HuH-7 (cell line): ENCODE measurements at regions not wholly inside any gene's neighbourhood (a gene's known extent, or its start where the extent isn't known, plus 50 kb on each side); places are given as distances from the start of the nearest gene placed in this dataset.

Experiments
- DNase-seq: peaks from one replicate; pipeline ENCODE4 v3.0.0; 2011; ENCODE audit warnings: low spot score

DNA sequence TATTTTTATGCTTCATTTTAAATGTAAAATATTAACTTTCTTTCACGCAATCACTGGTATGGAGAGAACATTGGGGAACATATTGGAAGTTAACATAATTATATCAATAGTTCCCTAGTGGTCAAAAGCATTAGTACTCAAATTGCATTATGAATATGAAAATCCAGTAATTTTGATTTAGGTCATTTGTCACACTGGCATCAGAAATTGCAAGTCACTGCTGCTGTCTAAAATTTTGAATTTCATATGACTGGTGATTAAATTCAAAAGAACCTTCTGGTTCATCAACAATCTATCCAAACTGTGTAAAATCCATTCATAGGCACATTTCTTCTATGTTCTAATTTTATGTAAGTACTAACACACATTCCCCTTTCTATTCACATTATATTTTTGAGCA lies 2235.7 kb upstream of the PCDH20 start:
- DNase-seq, result no peak

DNA sequence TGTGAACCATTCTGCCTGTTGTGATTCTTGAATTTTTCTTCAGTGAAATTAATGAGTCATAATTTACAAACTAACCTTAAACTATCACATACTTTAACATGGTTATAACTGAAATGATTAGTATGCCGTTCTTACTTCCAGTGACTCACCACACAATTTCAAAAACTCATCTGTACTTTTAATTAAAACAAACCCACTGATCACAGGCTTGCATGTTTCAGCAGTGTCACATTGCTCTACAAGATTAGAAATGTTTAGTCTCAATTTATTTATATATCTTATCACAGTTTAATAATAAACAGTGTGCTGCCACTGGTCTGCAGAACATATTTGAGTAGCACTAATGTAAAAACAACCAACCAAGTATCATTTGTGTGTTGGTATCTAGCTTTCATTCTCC lies 2227.9 kb upstream of the PCDH20 start:
- DNase-seq, result no peak

DNA sequence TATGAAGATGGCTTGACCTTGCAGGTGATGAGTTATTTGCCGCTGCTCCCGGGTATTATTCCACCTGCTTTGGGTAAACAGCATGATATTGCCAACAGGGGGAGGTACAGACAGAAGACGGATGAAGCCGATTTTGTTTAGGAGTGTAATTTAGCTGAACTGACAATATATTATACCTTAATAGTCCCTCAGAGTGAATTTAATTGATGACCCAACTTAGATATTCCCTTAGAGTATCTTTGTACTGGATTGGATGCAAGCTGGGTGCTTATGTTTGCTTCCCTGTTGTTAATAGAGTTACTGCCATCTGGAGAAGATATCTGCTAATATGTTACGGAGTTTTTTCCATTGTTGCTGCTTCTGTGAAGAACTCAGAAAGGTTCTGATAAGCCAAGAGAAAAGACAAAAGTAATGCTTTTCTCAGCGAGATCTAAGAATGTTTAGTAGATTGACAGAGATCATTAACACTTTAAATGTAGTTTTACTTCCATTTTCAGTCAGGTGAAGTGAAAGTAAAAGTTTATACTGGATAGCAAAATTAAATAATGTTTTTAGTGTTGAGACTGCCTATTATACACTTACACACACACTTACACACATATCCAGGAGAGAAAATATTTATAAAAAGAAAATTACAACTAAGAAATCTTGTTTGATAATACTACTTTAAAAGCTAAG lies 2220.8 kb upstream of the PCDH20 start:
- no peak for DNase-seq

DNA sequence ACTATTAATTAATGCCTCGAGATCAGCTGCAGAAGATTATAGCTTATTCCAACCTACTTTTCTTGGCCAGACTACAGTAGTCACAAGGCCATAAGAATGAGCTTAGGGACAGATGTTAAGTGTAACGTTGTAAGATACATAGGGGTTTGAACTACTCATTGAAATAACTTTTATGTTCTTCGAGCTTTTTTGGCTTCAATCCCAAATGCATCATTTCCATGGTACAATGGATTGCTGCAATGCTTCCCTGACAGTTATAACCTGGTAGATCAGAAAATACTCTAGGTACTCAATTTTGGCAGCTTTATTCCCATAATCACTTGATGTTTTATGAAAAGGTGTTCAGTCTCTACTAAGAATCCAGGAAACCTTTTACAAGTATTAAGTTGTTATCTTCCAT lies 2216.7 kb upstream of the PCDH20 start:
- DNase-seq, result no peak

DNA sequence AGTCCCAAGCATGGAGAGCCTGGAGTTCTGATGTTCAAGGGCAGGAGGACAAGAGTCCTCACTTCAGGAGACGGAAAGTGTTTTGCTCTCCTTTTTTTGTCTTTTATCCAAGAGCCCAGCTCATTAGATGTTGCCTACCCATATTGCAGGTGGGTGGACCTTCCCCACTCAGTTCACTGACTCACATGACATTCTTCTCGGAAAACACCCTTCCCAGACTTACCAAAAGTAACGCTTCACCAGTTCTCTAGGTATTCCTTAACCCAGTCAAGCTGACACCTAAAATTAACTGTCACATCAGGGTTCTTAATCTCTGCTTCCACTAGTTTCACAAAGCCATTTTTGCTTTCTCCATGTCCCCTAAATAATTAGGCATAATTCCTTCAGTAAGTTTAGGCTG lies 2215.4 kb upstream of the PCDH20 start:
- DNase-seq, result no peak

DNA sequence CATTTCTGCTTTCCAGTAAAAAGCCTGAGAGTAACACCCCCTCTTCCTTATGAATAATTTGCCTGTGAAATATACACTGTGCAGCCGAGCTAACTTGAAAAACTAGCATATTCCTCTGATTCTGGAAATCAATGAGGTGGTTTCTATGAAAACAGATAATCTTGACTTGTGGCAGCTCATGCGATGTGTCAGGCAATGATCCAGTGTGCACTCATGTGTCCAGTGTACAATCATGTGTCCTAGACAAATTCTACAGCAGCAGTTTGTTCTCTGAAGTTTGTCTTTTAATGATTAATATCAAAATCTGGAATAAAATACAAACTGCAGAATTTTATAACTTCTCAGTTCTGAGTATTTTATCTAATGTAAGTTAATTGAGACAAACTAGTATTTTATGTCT lies 2213.9 kb upstream of the PCDH20 start:
- no peak for DNase-seq

DNA sequence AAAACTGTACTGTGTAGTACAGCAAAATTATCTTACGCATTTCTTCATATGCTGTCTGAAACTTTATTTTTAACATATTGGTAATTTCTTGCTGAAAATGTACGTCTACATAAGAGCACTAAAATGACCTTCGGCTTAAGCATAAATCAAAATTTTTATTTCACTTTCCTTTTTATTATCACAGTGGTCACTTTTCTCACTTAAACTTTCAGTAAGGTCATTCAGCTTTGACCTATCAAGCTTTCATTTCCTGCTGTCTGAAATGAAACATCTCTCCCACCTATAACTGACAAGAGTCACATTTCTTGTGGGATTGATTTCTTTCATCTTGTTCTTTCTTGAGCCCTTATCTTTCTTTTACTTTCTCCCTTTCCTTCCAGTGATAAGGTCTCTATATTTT lies 2212.7 kb upstream of the PCDH20 start:
- no peak for DNase-seq

DNA sequence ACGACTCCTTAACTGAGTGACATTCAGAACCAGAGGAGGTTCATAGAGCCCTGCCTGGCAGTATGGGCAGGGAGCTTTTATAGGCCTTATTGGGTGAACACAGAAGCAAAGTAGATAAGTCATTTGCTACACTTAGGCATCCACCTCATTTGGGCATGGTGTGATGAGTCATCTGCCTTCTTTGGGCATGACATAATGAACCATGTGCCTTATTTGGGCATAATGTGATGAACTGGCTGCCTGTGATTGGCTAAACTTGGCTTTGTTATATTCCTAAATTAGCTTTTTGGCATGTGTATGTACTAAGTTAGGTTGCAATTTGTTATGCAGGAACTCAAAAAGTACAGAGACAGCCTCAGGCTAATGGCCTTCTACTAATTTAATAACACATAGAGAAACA lies 2210.2 kb upstream of the PCDH20 start:
- DNase-seq, result no peak

DNA sequence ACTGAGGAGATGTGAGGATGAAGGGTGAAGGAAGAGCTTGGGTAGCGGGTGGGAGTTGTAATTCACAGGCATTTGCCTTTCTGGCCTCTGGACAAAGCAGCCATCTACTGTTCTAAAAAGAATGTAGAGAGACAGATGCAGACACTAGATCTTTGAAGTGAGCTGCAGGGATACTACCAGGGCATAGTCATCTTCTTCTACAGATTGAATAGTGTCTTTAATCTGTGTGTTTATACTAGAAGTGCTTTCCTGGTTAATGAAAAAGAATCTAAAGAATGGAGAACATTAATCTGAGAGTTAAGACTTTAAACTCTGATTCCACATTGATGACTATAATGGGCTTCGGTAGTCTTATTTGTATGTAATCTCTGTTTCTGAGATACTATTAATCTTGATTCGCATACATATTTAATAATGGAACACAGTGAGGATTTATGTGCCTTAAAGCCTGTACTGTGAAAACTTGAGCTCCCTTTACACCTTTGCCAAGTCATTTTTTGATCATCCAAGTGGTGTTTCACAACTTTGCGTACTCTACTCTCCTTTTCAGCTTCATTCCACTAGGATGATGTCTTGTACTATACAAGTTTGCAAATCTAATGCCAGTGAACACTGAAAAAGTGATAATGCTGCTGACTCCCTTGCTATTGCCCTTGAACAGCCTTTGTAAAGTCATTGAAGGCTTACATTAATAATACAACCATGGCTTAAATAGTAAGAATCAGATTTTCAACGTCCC lies 2199.4 kb upstream of the PCDH20 start:
- DNase-seq, result no peak

DNA sequence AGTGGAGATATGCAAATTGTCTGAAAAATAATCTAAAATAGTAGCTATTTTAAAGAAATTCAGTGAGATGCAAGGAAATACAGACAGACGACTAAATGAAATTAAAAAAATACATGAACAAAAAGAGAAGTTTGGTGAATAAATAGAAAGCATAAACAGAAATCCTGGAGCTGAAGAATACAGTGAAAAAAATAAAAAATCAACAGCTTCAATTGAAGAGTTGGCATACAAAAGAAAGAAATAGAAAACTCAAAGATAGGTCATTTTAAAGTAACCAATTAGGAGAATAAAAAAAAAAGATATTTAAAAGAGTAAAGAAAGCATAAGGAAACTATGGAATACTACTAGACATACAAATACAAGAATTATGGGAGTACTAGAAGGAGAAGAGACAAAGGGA lies 2191.5 kb upstream of the PCDH20 start:
- no peak for DNase-seq

DNA sequence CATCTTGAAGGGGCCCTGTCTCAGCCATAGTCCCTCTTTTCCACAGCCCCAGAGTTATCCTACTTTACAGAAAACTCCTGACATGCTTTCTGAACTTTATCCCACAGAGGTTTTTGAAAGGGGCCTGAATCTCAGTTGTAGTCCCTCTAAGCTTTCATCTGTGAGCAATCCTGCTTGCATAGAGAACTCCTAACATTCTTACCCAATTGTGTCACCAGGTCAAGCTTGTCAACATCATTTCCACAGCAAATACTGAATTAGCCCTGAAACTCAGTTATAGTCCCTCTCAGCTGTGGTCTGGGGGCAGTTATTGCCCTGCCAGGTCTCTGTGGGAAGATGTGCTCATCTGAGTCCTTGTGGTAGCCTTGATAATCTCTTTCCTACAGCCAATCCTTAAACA lies 2190.3 kb upstream of the PCDH20 start:
- no peak for DNase-seq

DNA sequence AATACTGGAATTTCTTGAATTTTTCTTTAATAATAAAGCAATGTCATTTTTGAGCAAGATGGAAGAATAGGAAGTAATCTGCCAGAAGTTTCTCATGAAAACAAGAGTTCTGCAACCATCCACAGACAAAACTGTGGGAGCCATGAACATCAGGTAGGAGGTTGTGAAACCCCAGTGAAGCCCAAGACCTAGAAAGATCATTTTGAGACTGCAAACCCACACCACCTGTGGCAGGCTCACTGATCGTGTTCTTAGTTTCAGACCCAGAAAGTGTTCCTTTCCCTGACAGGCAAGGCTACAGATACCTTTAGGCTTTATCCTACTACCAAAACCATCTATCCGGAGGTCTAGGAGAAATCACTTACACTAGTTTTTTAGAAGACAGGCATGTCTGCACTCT lies 2189.8 kb upstream of the PCDH20 start:
- DNase-seq, result no peak

DNA sequence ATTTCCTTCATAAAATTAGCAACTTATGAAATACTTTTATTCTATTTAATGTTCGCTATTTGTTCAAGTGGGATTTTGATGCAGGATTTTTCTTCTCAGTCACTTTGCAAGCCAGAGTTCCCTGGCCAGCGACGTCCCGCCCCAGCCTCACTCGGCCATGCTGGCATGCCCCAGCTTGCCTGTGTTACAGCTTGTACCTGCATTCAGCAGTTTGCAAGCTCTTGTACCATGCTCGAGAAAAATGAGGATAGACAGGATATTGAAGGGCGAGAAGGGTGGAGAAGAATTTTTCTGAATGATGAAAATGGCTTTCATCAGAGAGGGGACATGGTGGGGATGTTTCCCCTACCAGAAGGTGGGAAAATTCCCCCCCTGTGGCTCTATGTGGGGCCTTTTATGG lies 2180.2 kb upstream of the PCDH20 start:
- DNase-seq, result no peak

DNA sequence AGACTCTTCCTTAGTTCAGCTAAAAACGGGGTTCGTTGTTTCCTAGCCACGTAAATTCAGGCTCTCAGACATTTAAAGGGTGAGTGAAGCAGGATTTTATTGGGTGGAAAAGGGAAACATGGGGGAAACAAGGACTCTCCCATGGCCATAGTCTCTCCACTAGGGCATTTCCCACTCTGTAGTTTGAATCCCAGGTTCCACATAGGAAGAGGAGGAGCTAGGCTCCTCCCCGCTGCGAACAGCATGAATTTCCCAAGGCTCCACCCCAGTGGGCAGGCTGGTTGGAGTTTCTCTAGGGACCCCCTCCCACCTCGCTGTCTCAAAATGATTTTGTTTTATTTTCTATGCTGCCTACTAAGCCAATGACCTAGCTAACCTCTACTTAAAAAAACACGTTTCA lies 2170.8 kb upstream of the PCDH20 start:
- DNase-seq, result no peak

DNA sequence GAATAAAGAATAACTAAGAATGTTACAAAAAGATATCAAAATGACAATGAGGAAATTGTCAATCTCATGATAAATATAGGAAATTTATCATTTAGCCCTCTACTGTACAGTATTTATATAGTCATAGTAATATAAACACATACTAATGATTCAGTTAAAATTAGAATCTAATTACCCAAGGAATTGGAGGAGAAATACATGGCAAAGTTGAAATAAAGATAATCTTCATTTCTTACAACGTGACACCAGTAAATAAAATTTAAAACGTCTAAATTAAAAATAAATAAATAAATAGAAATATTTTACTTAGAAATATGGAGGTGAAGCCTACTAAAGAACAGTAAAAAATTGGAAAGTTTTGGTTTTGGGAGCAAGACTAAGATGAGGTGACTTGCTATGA lies 2163.1 kb upstream of the PCDH20 start:
- DNase-seq, result no peak

DNA sequence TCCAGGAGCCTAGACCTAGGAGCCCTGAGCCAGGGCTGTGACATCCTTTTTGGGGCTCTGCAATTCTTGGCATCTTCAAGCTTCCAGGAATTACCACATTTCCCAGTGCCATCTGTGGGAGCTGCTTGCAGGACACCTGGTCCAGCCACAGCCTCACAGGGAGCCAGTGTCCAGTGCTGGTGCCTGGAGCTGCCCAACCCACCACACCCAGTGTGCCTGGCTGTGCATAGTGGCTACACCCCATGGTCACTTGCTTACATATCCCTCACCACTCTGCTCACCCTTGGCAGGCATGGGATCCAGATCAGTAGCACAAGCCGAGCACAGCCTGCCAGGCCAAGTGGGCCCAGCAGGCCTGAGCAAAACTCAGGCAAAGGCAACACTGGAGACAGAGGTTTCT lies 2151.4 kb upstream of the PCDH20 start:
- DNase-seq, result no peak

DNA sequence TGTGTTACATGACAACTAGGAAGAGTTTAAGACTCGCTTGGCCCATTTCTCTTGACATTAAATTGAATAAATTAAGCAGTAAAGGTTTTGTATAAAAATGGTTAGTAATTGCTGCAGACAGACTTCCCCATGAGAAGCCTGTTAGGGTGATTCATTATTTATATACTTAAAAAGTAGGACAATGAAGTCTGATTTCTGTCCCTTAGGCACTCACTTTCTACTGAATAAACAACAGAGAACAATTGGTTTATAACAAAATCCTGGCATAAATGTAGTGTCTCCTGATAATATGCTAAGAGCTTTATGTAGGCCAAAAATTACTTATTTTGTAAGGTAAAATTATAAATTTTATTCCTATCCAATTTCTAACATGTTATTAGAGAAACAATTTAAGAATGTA lies 2138.5 kb upstream of the PCDH20 start:
- DNase-seq, result no peak

DNA sequence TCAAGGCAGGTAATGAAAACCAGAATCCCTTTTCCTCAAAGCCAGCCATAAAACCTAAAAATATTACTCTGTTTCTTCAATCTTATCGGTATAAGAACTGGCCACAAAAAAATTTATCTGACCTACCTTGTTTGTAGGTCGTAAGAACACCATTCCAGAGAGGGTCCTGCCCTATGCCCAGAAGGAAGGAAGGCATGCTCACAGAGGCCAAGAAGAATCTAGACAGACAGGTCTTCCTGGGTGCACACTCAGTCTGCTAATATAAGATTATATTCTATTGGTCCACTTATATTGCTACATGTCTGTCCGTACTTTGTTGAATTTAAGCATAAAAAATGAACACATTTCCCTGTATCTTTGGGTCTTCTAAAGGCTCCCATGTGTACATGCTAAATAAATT lies 2136.1 kb upstream of the PCDH20 start:
- no peak for DNase-seq

DNA sequence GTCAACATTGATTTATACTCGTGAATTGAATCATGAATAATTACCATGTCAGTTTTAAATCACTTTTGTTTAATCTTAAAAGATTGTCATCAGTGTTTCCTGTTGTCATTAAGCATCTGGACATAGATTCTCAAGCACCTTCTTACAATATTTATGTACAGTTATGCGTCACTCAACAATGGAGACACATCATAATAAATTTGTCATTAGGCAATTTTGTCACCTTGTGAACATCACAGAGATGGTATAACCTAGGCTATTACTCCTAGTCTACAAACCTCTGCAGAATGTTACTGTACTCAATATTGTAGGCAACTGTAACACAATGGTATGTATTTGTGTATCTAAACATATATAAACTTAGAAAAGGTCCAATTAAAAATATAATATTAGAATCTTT lies 2130.9 kb upstream of the PCDH20 start:
- DNase-seq, result no peak

DNA sequence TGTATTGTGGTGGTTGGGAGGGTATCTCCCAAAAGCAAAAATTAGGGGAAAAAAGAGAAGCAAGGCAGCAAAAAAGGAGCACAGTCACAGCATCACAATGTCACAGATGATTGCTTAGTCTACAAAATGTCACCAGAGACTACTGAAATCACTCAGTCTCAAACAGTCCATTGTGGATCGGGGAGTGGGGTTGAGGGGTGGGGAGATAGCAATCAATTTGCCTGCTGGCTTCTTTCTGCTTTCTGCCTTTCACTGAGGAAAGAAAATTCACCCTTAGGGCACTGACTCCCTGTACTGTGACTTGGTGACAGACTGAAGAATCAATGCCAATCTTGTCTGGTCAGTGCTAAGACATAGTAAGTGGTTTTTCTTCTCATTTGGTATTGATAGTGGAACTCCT lies 2127.1 kb upstream of the PCDH20 start:
- DNase-seq, result no peak

DNA sequence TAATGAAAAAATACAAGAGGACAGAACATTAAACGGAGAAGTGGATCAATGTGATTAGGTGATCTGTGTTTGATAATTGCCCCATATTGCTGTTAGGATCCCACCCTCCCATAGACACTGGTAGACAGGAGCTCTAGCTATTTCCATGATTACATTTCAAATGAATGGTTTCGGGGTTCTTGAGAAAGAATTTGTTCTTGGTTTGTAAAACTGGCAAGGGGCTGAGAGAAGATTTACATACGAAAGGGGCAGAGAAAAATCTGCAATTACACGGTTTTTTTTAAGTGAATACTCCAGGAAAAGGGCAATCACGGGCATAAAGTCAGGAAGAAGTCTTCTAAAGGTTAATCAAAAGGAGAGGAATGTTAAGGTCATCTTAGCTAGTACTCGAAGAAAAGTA lies 2125.7 kb upstream of the PCDH20 start:
- DNase-seq, result no peak

DNA sequence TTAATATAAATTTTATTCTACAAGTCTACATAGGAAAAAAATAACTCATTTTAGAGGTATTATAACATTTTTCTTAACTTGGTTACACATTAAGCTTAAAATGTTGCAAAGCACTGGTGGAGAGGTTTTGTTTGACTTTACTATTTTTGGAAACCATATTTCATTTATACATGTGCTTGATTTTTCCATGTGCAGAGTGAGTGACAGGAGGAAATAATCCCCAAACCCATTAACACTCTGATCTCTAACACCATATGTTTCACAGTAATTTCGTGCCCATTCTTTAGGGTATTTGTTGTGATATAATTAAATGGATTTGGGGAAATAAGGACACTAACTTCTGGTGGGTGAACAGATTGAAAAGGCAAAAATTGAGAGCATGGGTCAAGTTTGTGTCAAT lies 2124.4 kb upstream of the PCDH20 start:
- no peak for DNase-seq

DNA sequence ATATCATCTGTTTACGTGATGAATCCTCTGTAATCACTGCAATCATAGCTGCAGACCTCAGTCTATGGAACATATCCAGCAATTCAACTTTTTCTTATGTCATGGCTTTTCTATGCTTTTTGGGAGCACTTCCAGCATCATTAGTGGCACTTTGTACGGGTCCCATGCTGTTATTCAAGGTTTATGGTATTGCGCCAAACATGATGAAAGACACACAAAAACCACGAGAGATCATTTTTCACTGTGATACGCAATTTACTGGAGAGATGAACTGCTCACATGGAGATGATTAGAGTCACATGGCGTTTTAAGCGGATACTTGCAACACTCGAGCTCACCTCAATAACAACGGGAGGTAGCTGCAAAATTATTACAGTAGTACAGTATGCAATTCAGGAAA lies 2101.7 kb upstream of the PCDH20 start:
- DNase-seq, result no peak

DNA sequence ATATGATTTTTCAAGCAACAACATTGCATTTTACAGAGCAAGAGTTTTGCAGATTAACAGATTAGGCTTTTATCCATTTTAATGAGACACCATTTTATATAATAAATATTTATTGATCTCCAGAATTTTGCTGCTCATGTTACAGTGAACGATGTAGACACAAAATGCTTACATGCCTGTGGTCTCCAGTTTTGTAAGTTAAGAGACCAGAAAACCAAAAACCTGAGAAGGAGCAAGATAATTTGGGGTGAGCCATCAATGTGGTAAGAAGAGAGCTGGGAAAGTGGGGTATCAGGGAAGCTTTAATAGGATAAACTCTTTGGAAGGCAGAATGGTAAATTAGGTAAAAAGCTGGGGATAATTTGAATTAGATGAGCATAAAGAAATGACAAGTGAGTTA lies 2100.5 kb upstream of the PCDH20 start:
- no peak for DNase-seq
